ENCODE measurements at regions not wholly inside any gene's neighbourhood (a gene's known extent, or its start where the extent isn't known, plus 50 kb on each side); places are given as distances from the start of the nearest gene placed in this dataset.

GRCh38 chr14:25884657-25885056 is 713.2 kb downstream of the NOVA1 start:
- no peak for FAIRE-seq
- ATAC-seq: no peak
- H3K9me1 ChIP-seq (ENCODE audit: control insufficient read depth, insufficient read depth, low read length): no peaks in the 10 kb centered on the region
- no peaks in the 10 kb centered on the region for H4K20me1 ChIP-seq (replicated peaks; ENCODE audit: control insufficient read depth, insufficient read depth, low read length)
- no peaks in the 10 kb centered on the region for H3K4me1 ChIP-seq (replicated peaks in 1 of 2; ENCODE audit: control insufficient read depth in 2 of 2, insufficient read depth in 2 of 2, low read length in 2 of 2)
- ChIA-PET CTCF (ENCODE audit: low intra/inter-chr PET ratio) (no interaction called here), POLR2A (no interaction called here)
- no peaks in the 10 kb centered on the region for H3K36me3 ChIP-seq (ENCODE audit: control insufficient read depth, insufficient read depth, low read length)
- H2AFZ ChIP-seq (ENCODE audit: low read depth, low read length): no peak overlapping the region
- H3K27me3 ChIP-seq (ENCODE audit: control insufficient read depth in 2 of 2, insufficient read depth in 2 of 2, low read length in 2 of 2): no peaks in the 10 kb centered on the region
- DNase-seq (ENCODE audit: extremely low read depth in 1 of 4, low spot score in 3 of 4): no peak
- H3K4me3 ChIP-seq: no peak overlapping the region
- no peak overlapping the region for H3K27ac ChIP-seq (ENCODE audit: extremely low read depth, low read depth, low read length)
- H3K4me2 ChIP-seq (ENCODE audit: insufficient read depth, low read length): no peak overlapping the region
- no peaks in the 10 kb centered on the region for H3K79me2 ChIP-seq (ENCODE audit: control insufficient read depth, insufficient read depth, low read length)
- no peak overlapping the region for H3K9ac ChIP-seq (ENCODE audit: insufficient read depth in 1 of 2, low read depth in 2 of 2, low read length in 2 of 2)
- BruUV-seq (replicated peaks): no TSS peak
- intact Hi-C loops (cut with micrococcal nuclease): no loop called here
- in situ Hi-C loops (cut with MboI): no loop called here
- WGBS (ENCODE audit: insufficient coverage, low coverage, missing lambda C conversion rate): 0% methylated on average over 1 of the region's 1 CpG
- H3K9me3 ChIP-seq (replicated peaks; ENCODE audit: control insufficient read depth, insufficient read depth, low read depth, low read length): no peaks in the 10 kb centered on the region
- TF ChIP-seq ZNF12 (CRISPR knock-in tag; IDR thresholded peaks at IDR 0.05) (no peak), ZBTB7A (IDR thresholded peaks at IDR 0.05; ENCODE audit: borderline replicate concordance, control insufficient read depth, low read depth, low read length) (no peak), EP300 (IDR thresholded peaks at IDR 0.05; ENCODE audit: low read length) (no peak), UBTF (IDR thresholded peaks at IDR 0.05; ENCODE audit: borderline replicate concordance in 1 of 2, low read depth in 2 of 2, low read length in 2 of 2) (no peak), JUND (IDR thresholded peaks at IDR 0.05; ENCODE audit: borderline replicate concordance, low read depth, low read length) (no peak), JUND (tag; IDR thresholded peaks at IDR 0.05; ENCODE audit: borderline replicate concordance, low read depth, low read length) (no peak), PCBP2 (IDR thresholded peaks at IDR 0.05; ENCODE audit: low read depth, low read length, poor library complexity, severe bottlenecking) (no peak), ZNF224 (CRISPR knock-in tag; IDR thresholded peaks at IDR 0.05) (no peak), POLR2G (IDR thresholded peaks at IDR 0.05; ENCODE audit: low read depth, low read length) (no peak), CREB3L1 (IDR thresholded peaks at IDR 0.05; ENCODE audit: borderline replicate concordance, low read depth) (no peak), RBM25 (IDR thresholded peaks at IDR 0.05; ENCODE audit: low read depth, low read length, severe bottlenecking) (no peak)

All from K562 (cell line).